ENCODE measurements at regions not wholly inside any gene's neighbourhood (a gene's known extent, or its start where the extent isn't known, plus 50 kb on each side); places are given as distances from the start of the nearest gene placed in this dataset.
"Not testable (repeated sequence)": the region's sequence is repeated elsewhere in the genome, so short reads cannot be mapped to it uniquely, and the experiment has no call there.

DNA sequence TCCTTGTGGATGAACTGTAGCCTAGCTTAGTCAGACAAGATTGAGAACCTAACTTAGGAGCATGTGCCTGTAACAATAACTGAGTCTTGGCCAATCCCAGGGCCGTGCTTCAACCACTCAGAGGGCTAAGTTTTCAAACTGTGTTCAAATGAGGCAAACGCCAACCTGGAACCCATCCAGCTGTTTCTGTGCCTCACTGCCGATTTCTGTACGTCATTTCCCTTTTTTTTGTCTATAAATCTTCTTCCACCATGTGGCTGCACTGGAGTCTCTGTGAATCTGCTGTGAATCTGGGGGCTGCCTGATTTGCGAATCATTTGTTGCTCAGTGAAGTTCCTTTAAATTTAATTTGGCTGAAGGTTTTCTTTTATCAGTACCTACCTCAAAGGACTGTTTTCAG lies 115.0 kb upstream of the CHD6 start:
- H3K27me3 ChIP-seq (ENCODE audit: insufficient read depth, low read length): no peaks in the 10 kb centered on the region
- H3K27ac ChIP-seq (ENCODE audit: low read depth, low read length): no peak overlapping the region
- peaks cover 5% of the 10 kb centered on the region for H3K9me3 Mint-ChIP-seq (ENCODE audit: unreplicated experiment)
- H3K4me2 ChIP-seq (ENCODE audit: low read length): no peak overlapping the region
- no peak overlapping the region for H3K27ac Mint-ChIP-seq (ENCODE audit: unreplicated experiment)
- H3K79me2 ChIP-seq (ENCODE audit: insufficient read depth, low read length): no peaks in the 10 kb centered on the region
- no peaks in the 10 kb centered on the region for H3K9me3 ChIP-seq (ENCODE audit: insufficient read depth, low read depth, low read length)
- no peak overlapping the region for H3K4me3 Mint-ChIP-seq (ENCODE audit: unreplicated experiment)
- H3K36me3 ChIP-seq (ENCODE audit: insufficient read depth, low read length): no peaks in the 10 kb centered on the region
- H3K9ac ChIP-seq (ENCODE audit: low read length): no peak overlapping the region
- no peaks in the 10 kb centered on the region for H3K4me1 ChIP-seq (ENCODE audit: insufficient read depth, low read length)
- no peaks in the 10 kb centered on the region for H3K27me3 Mint-ChIP-seq (ENCODE audit: low read depth, unreplicated experiment)
- H3K4me1 Mint-ChIP-seq (ENCODE audit: low read depth, unreplicated experiment): no peaks in the 10 kb centered on the region
- DNase-seq (ENCODE audit: low read depth): no peak
- no peak for TF ChIP-seq EZH2 (IDR thresholded peaks at IDR 0.05; ENCODE audit: insufficient read depth, low read length)
- TF ChIP-seq, protein P1, sequence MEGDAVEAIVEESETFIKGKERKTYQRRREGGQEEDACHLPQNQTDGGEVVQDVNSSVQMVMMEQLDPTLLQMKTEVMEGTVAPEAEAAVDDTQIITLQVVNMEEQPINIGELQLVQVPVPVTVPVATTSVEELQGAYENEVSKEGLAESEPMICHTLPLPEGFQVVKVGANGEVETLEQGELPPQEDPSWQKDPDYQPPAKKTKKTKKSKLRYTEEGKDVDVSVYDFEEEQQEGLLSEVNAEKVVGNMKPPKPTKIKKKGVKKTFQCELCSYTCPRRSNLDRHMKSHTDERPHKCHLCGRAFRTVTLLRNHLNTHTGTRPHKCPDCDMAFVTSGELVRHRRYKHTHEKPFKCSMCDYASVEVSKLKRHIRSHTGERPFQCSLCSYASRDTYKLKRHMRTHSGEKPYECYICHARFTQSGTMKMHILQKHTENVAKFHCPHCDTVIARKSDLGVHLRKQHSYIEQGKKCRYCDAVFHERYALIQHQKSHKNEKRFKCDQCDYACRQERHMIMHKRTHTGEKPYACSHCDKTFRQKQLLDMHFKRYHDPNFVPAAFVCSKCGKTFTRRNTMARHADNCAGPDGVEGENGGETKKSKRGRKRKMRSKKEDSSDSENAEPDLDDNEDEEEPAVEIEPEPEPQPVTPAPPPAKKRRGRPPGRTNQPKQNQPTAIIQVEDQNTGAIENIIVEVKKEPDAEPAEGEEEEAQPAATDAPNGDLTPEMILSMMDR (IDR thresholded peaks at IDR 0.05; ENCODE audit: insufficient read depth, low read depth, low read length): no peak
- no peaks in the 10 kb centered on the region for H3K36me3 Mint-ChIP-seq (ENCODE audit: low read depth, unreplicated experiment)
- H2AFZ ChIP-seq (ENCODE audit: low read depth, low read length): no peak overlapping the region
- no peak for FAIRE-seq
- H4K20me1 ChIP-seq (ENCODE audit: insufficient read depth, low read length): no peaks in the 10 kb centered on the region
- no peak overlapping the region for H3K4me3 ChIP-seq (ENCODE audit: insufficient read depth, low read depth, low read length)

DNA sequence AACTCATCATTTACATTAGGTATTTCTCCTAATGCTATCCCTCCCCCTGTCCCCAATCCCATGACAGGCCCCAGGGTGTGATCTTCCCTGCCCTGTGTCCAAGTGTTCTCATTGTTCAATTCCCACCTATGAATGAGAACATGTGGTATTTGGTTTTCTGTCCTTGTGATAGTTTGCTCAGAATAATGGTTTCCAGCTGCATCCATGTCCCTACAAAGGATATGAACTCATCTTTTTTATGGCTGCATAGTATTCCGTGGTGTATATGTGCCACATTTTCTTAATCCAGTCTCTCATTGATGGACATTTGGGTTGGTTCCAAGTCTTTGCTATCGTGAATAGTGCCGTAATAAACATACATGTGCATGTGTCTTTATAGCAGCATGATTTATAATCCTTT lies 113.0 kb upstream of the CHD6 start:
- H3K27ac ChIP-seq (ENCODE audit: low read depth, low read length); H3K36me3 Mint-ChIP-seq (ENCODE audit: low read depth, unreplicated experiment); H2AFZ ChIP-seq (ENCODE audit: low read depth, low read length); H3K27me3 Mint-ChIP-seq (ENCODE audit: low read depth, unreplicated experiment); H3K27me3 ChIP-seq (ENCODE audit: insufficient read depth, low read length); H3K27ac Mint-ChIP-seq (ENCODE audit: unreplicated experiment); H3K4me2 ChIP-seq (ENCODE audit: low read length); H3K4me1 ChIP-seq (ENCODE audit: insufficient read depth, low read length); H4K20me1 ChIP-seq (ENCODE audit: insufficient read depth, low read length); DNase-seq (ENCODE audit: low read depth); H3K9me3 ChIP-seq (ENCODE audit: insufficient read depth, low read depth, low read length); H3K4me1 Mint-ChIP-seq (ENCODE audit: low read depth, unreplicated experiment); H3K4me3 ChIP-seq (ENCODE audit: insufficient read depth, low read depth, low read length); H3K36me3 ChIP-seq (ENCODE audit: insufficient read depth, low read length); H3K9me3 Mint-ChIP-seq (ENCODE audit: unreplicated experiment); FAIRE-seq; H3K79me2 ChIP-seq (ENCODE audit: insufficient read depth, low read length); H3K4me3 Mint-ChIP-seq (ENCODE audit: unreplicated experiment); H3K9ac ChIP-seq (ENCODE audit: low read length): not testable (repeated sequence)

GRCh38 chr20:41727681-41728080 lies 109.5 kb upstream of the CHD6 start:
- not testable (repeated sequence) for H3K79me2 ChIP-seq (ENCODE audit: insufficient read depth, low read length); H3K27me3 ChIP-seq (ENCODE audit: insufficient read depth, low read length); H3K9me3 Mint-ChIP-seq (ENCODE audit: unreplicated experiment); H3K4me1 ChIP-seq (ENCODE audit: insufficient read depth, low read length); H3K4me3 Mint-ChIP-seq (ENCODE audit: unreplicated experiment); H4K20me1 ChIP-seq (ENCODE audit: insufficient read depth, low read length); H3K9me3 ChIP-seq (ENCODE audit: insufficient read depth, low read depth, low read length); FAIRE-seq; DNase-seq (ENCODE audit: low read depth); H3K36me3 Mint-ChIP-seq (ENCODE audit: low read depth, unreplicated experiment); H3K27me3 Mint-ChIP-seq (ENCODE audit: low read depth, unreplicated experiment); H2AFZ ChIP-seq (ENCODE audit: low read depth, low read length); H3K4me2 ChIP-seq (ENCODE audit: low read length); H3K27ac ChIP-seq (ENCODE audit: low read depth, low read length); H3K4me1 Mint-ChIP-seq (ENCODE audit: low read depth, unreplicated experiment); H3K9ac ChIP-seq (ENCODE audit: low read length); H3K4me3 ChIP-seq (ENCODE audit: insufficient read depth, low read depth, low read length); H3K36me3 ChIP-seq (ENCODE audit: insufficient read depth, low read length); H3K27ac Mint-ChIP-seq (ENCODE audit: unreplicated experiment)

DNA sequence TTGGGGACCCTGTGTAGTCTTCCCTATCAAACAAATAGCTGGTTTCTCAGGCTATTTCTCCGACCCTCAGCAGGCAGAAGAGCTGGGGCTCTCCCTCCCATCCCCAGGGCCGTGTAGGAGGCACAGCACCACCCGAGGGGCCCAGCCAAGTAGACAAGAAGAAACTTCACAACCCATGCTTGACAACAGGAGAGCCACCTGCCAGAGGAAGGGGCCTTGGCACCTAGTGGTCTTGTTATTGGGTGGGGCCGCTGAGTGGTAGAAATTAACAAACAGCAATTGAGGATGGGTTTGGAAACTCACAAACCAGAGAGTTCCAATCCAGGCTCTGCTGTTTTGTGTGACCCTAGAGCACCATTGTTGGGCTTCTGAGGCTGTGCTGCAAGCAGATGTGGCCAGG lies 108.5 kb upstream of the CHD6 start:
- no peak overlapping the region for H3K27ac ChIP-seq (ENCODE audit: low read depth, low read length)
- no peak overlapping the region for H2AFZ ChIP-seq (ENCODE audit: low read depth, low read length)
- H3K27me3 ChIP-seq (ENCODE audit: insufficient read depth, low read length): no peaks in the 10 kb centered on the region
- no peak overlapping the region for H3K9ac ChIP-seq (ENCODE audit: low read length)
- no peaks in the 10 kb centered on the region for H4K20me1 ChIP-seq (ENCODE audit: insufficient read depth, low read length)
- H3K4me1 ChIP-seq (ENCODE audit: insufficient read depth, low read length): no peaks in the 10 kb centered on the region
- FAIRE-seq: no peak
- H3K4me3 ChIP-seq (ENCODE audit: insufficient read depth, low read depth, low read length): no peak overlapping the region
- H3K36me3 Mint-ChIP-seq (ENCODE audit: low read depth, unreplicated experiment): no peaks in the 10 kb centered on the region
- H3K9me3 Mint-ChIP-seq (ENCODE audit: unreplicated experiment): peaks cover 10% of the 10 kb centered on the region
- no peak overlapping the region for H3K4me2 ChIP-seq (ENCODE audit: low read length)
- H3K9me3 ChIP-seq (ENCODE audit: insufficient read depth, low read depth, low read length): no peaks in the 10 kb centered on the region
- no peaks in the 10 kb centered on the region for H3K27me3 Mint-ChIP-seq (ENCODE audit: low read depth, unreplicated experiment)
- no peaks in the 10 kb centered on the region for H3K36me3 ChIP-seq (ENCODE audit: insufficient read depth, low read length)
- H3K27ac Mint-ChIP-seq (ENCODE audit: unreplicated experiment): no peak overlapping the region
- no peak for DNase-seq (ENCODE audit: low read depth)
- no peaks in the 10 kb centered on the region for H3K79me2 ChIP-seq (ENCODE audit: insufficient read depth, low read length)
- no peak overlapping the region for H3K4me3 Mint-ChIP-seq (ENCODE audit: unreplicated experiment)
- H3K4me1 Mint-ChIP-seq (ENCODE audit: low read depth, unreplicated experiment): no peaks in the 10 kb centered on the region
- TF ChIP-seq, protein P1 (IDR thresholded peaks at IDR 0.05; ENCODE audit: insufficient read depth, low read depth, low read length): no peak
- no peak for TF ChIP-seq EZH2 (IDR thresholded peaks at IDR 0.05; ENCODE audit: insufficient read depth, low read length)
